ENCODE measurements at regions not wholly inside any gene's neighbourhood (a gene's known extent, or its start where the extent isn't known, plus 50 kb on each side); places are given as distances from the start of the nearest gene placed in this dataset.

DNA sequence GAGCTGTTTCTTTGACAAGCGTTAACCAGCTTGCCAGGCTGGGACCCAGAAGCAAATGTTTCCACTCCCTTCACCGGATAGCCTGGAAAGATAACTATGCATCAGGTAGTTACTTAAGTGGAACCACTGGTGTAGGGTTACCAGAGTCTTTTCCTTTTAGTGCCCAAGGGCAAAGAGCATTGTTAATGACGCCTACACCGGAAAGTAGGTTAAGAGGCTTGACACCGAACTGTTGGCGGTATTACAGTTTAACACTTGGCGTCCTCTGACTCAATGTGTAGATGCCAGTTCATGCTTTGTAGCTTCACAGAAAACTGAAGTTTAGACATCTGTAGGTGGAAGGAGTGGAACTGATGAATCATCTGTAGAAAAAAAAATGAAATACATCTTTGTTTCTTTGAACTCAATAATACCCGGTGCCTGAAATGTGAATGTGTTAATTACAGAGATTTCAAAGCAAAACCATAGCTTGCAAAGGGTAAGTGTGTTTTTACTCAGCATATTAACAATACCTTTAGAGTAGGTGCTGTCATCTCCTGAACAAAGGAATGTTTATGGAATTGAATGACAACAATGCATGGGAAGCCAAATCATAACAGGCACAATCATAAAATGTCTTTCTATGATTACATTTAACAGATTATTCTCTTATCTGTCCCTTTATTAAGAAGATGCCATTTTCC is 426.7 kb upstream of the SALL1 start:
- Mint-ChIP-seq H3K36me3 (no peaks in the 10 kb centered on the region), H3K4me1 (ENCODE audit: unreplicated experiment) (peaks cover 24% of the 10 kb centered on the region), H3K4me3 (peak overlapping the region; percentile 11), H3K9me3 (no peaks in the 10 kb centered on the region), H3K27me3 (peaks cover 51% of the 10 kb centered on the region), H3K27ac (no peak overlapping the region)
- no peak for DNase-seq (ENCODE audit: extremely low spot score, unreplicated experiment)
- TF ChIP-seq, protein P1, sequence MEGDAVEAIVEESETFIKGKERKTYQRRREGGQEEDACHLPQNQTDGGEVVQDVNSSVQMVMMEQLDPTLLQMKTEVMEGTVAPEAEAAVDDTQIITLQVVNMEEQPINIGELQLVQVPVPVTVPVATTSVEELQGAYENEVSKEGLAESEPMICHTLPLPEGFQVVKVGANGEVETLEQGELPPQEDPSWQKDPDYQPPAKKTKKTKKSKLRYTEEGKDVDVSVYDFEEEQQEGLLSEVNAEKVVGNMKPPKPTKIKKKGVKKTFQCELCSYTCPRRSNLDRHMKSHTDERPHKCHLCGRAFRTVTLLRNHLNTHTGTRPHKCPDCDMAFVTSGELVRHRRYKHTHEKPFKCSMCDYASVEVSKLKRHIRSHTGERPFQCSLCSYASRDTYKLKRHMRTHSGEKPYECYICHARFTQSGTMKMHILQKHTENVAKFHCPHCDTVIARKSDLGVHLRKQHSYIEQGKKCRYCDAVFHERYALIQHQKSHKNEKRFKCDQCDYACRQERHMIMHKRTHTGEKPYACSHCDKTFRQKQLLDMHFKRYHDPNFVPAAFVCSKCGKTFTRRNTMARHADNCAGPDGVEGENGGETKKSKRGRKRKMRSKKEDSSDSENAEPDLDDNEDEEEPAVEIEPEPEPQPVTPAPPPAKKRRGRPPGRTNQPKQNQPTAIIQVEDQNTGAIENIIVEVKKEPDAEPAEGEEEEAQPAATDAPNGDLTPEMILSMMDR (conservative IDR thresholded peaks at IDR 0.05): no peak

- Mint-ChIP-seq H3K4me3 (no peak overlapping the region), H3K36me3 (no peaks in the 10 kb centered on the region), H3K27ac (no peak overlapping the region), H3K4me1 (ENCODE audit: unreplicated experiment) (peaks cover 24% of the 10 kb centered on the region), H3K9me3 (no peaks in the 10 kb centered on the region), H3K27me3 (peaks cover 62% of the 10 kb centered on the region)
- DNase-seq (ENCODE audit: extremely low spot score, unreplicated experiment): no peak
- TF ChIP-seq, protein P1 (conservative IDR thresholded peaks at IDR 0.05): no peak
These were observed 425.6 kb upstream of the SALL1 start for GRCh38 chr16:51576498-51577195.

GRCh38 chr16:51573191-51573590 is 422.1 kb upstream of the SALL1 start:
- Mint-ChIP-seq H3K27me3 (peaks cover 56% of the 10 kb centered on the region), H3K27ac (no peak overlapping the region), H3K36me3 (no peaks in the 10 kb centered on the region), H3K4me3 (no peak overlapping the region), H3K4me1 (ENCODE audit: unreplicated experiment) (peaks cover 26% of the 10 kb centered on the region), H3K9me3 (no peaks in the 10 kb centered on the region)
- DNase-seq (ENCODE audit: extremely low spot score, unreplicated experiment): no peak
- TF ChIP-seq, protein P1 (conservative IDR thresholded peaks at IDR 0.05): no peak

GRCh38 chr16:51569203-51569931 is 418.3 kb upstream of the SALL1 start:
- no peak overlapping the region for H3K4me3 Mint-ChIP-seq
- DNase-seq (ENCODE audit: extremely low spot score, unreplicated experiment): no peak
- peaks cover 5% of the 10 kb centered on the region for H3K9me3 Mint-ChIP-seq
- TF ChIP-seq, protein P1 (conservative IDR thresholded peaks at IDR 0.05): no peak
- peaks cover 27% of the 10 kb centered on the region for H3K27me3 Mint-ChIP-seq
- H3K36me3 Mint-ChIP-seq: no peaks in the 10 kb centered on the region
- peaks cover 5% of the 10 kb centered on the region for H3K4me1 Mint-ChIP-seq (ENCODE audit: unreplicated experiment)
- no peak overlapping the region for H3K27ac Mint-ChIP-seq

DNA sequence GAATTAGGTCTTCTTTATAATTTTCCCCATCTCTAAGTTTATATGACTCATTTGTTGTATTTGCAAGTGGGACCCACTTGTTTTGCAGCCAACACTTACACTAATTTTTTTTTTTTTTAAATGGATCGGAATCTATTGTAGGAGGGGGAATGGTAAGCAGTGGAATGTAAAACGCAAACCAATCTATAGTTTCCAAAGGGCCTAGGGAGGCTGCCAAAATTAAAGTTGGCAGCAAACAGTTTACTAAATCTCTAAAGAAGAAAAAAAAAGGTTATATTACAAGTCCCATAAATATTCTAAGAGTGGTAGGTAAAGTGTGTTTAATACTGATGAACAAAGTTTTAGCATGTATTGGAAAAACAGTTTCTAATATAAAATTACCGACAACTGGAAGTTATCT is 416.8 kb upstream of the SALL1 start:
- Mint-ChIP-seq H3K9me3 (peaks cover 5% of the 10 kb centered on the region), H3K27me3 (peaks cover 19% of the 10 kb centered on the region), H3K4me3 (no peak overlapping the region), H3K4me1 (ENCODE audit: unreplicated experiment) (peaks cover 5% of the 10 kb centered on the region), H3K27ac (no peak overlapping the region), H3K36me3 (no peaks in the 10 kb centered on the region)
- TF ChIP-seq, protein P1 (conservative IDR thresholded peaks at IDR 0.05): no peak
- DNase-seq (ENCODE audit: extremely low spot score, unreplicated experiment): no peak
